Right renal cortex interstitium (tissue), 3 donors: ENCODE measurements at regions not wholly inside any gene's neighbourhood (a gene's known extent, or its start where the extent isn't known, plus 50 kb on each side); places are given as distances from the start of the nearest gene placed in this dataset.

Experiments
- DNase-seq, 3 donors: peaks; one replicate each; pipeline ENCODE4 v3.0.0-alpha.2; 2013; ENCODE audit warnings: low read depth in 3 of 3, low spot score in 2 of 3

DNA sequence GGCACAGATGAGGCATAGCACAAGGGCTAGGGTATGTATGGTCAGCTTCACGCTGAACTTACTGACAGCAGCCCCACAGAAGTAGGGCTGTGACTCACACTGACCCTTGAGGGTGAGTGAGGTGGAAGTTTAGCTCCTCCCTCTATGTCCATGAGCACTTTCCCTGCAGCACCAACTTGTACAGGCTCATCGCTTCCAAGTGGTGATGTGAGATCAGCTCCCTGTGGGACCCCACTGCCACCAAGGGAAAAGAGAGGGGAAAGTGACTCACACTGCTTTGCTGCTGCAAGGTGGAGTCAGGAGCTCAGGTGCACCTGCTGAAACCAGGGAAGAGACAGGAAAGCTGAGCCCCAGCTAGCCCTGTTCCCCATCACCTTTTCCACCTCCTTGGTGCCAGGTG, 91.5 kb downstream of the TEX51 start:
- DNase-seq = no peak

DNA sequence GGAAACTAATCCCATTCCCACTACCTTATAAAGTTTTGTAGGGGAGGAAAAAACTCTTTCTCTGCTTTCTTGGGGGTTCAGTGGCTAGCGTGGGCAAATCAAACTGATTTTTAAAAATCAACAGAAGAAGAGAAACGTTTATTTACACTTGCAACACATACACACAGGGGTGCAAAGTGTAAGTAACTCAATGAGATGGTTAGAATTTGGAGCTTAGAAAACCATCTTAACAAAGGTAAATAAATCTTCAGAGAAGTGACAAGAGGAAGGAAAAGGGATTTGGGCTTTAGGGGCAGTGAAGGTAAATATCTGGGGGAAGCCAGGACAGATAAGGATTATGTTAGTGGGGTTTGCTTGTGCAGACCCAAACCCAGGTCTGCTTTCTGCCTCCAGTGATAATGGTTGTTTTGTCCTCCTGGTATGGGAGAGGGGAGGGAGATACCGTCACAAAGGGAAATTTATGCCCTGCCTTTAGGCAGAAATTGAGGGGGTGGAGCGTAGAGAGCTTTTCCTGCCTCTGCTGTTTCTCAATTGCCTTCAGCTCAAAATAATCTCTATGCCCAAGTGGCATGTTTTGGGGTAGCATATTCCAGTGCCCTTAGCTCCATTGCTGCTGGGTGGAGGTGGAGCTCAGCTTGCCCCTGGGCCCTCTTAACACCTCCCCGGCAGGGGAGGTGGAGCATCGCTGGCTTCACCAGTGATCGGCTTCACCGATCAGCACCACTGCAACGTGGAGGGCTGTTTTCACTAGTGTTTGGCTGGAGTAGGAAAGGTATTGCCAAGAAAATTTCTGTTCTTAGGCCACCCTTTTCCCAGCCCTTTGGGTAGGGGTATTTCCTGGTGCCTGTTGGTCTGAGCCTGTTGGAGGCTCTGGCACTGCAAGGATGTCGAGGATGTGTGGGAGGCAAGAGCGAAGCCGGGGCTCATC, 92.2 kb downstream of the TEX51 start:
- no peak for DNase-seq

DNA sequence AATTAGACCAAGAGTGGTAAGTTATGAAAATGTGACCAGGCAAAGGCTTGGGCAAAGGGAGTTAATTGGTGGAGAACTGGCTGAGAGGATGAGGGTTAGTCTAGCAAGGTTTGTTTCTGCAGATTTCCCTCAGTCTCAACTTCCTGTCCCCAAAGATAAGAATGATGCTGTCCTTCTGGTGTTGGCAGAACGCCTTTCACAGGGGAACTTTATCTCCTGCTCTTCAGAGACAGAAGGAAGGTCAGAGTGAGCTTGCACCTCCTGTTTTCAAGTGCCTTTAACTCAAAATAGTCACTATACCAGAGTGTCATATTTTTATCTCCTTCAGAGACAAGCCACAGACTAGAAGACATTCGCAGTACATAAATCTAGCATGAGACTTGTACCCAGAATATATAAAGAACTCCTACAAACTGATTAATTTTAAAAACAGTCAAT, 95.7 kb downstream of the TEX51 start:
- DNase-seq = no peak

GRCh38 chr2:126995621-126996377, 97.1 kb downstream of the TEX51 start:
- DNase-seq = no peak

GRCh38 chr2:126996378-126996699, 97.6 kb downstream of the TEX51 start:
- DNase-seq = no peak
